SK-N-MC (cell line): ENCODE measurements at regions not wholly inside any gene's neighbourhood (a gene's known extent, or its start where the extent isn't known, plus 50 kb on each side); places are given as distances from the start of the nearest gene placed in this dataset.

ENCODE experiments used
- EZH2 ChIP-seq: fragments of 200-600 bp; sonication (generic); IDR thresholded peaks from one replicate; pipeline ENCODE4 v1.6.1; 2017; ENCODE audit warnings: antibody characterized with exemption
- POLR2AphosphoS5 ChIP-seq: IDR thresholded peaks from 2 replicates; pipeline ENCODE4 v1.6.1; 2012; ENCODE audit warnings: mild to moderate bottlenecking, low read depth, low read length, borderline replicate concordance

DNA sequence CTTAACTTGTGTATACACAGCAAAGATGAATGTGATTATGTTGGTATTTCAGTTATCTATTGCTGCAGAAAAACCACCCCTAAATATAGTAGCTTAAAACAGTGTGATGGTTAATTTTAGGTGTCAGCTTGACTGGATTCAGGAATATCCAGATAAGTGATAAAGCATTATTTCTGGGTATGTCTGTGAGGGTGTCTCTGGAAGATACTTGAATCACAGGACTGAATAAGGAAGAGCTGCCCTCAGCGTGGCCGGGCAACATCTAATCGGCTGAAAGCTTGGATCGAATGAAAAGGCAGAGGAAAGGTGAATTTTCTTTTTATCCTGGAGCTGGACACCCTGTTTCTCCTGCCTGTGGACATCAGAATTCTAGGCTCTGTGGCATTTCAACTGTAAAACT lies 132.0 kb upstream of the SYNPR start:
- no peak for TF ChIP-seq POLR2AphosphoS5
- TF ChIP-seq EZH2: no peak
